Heart left ventricle (tissue), 13 donors: ENCODE measurements at regions not wholly inside any gene's neighbourhood (a gene's known extent, or its start where the extent isn't known, plus 50 kb on each side); places are given as distances from the start of the nearest gene placed in this dataset.

Experiments
- POLR2A ChIP-seq, 2 donors: fragments of 450-650 bp; IDR thresholded peaks; one replicate each; pipeline ENCODE4 v1.6.1; 2017; ENCODE audit warnings: antibody characterized with exemption in 2 of 2, mild to moderate bottlenecking in 2 of 2, moderate library complexity in 2 of 2
- TF ChIP-seq, protein P1 (sequence below), 12 donors: fragments of 200-600 bp; sonication (generic) in 4 of 12; IDR thresholded peaks; one replicate each; pipeline versions ENCODE4 v1.5.0 to v1.8.0; 2018 to 2022; ENCODE audit warnings: antibody characterized with exemption in 12 of 12, mild to moderate bottlenecking in 5 of 12
- donor health status: ischemic (EF 13 %, LVEDD 7.1; RV severe dilation, severe dysfunction).
- donor health status: DM: no; HTN: yes; CAD: no.
- donor health status: DM: no; HTN: no; CAD: no.
- donor health status: ischemic (EF 25% LVEDD 6.9; RV normal size, moderate dysfunction).
- donor health status: ischemic (EF 25% LVEDD 5.7; RV mildly dilated, moderate dysfunction).
- donor health status: ischemic (EF 35%, LVEDD 5.7; RV mildly dilated, moderate dysfunction).
- donor health status: nonischemic (EF 11% LVEDD 7.7; RV severe dilation, severe dysfunction).
- donor health status: DM: yes; HTN: yes; CAD: no.
- donor health status: PGD.
- donor health status: ischemic (EF 29% LVEDD 5.4; RV normal size, mild dysfunction).
- donor health status: nonischemic (EF 23%, LVEDD 6.1; RV moderate dilation, normal function).

DNA sequence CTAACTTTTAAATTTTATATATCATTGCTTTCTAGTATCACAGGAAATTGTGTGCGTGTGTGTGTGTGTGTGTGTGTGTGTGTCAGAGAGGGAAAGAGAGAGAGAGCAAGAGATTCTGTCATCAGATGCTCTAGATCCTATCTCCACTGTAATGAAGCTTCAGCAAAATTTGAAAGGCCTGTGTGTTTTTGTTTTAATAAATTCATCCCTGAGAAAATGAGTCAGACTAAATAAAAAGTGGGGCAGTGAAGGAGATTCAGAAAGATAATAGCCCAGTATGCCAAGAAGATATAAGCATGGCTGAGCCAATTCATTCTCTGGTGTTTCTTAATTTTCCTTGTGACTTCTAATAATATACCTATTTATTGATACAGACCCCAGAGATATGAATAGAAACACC, 184.2 kb upstream of the TMEM196 start:
- TF ChIP-seq, protein P1, sequence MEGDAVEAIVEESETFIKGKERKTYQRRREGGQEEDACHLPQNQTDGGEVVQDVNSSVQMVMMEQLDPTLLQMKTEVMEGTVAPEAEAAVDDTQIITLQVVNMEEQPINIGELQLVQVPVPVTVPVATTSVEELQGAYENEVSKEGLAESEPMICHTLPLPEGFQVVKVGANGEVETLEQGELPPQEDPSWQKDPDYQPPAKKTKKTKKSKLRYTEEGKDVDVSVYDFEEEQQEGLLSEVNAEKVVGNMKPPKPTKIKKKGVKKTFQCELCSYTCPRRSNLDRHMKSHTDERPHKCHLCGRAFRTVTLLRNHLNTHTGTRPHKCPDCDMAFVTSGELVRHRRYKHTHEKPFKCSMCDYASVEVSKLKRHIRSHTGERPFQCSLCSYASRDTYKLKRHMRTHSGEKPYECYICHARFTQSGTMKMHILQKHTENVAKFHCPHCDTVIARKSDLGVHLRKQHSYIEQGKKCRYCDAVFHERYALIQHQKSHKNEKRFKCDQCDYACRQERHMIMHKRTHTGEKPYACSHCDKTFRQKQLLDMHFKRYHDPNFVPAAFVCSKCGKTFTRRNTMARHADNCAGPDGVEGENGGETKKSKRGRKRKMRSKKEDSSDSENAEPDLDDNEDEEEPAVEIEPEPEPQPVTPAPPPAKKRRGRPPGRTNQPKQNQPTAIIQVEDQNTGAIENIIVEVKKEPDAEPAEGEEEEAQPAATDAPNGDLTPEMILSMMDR (IDR thresholded peaks at IDR 0.05) = no peak
- no peak for TF ChIP-seq POLR2A (IDR thresholded peaks at IDR 0.05)
